Thoracic aorta (tissue), 2 donors: ENCODE measurements at regions not wholly inside any gene's neighbourhood (a gene's known extent, or its start where the extent isn't known, plus 50 kb on each side); places are given as distances from the start of the nearest gene placed in this dataset.
"Not testable (repeated sequence)": the region's sequence is repeated elsewhere in the genome, so short reads cannot be mapped to it uniquely, and the experiment has no call there.

Source experiments
- ATAC-seq: fragments of 150-250 bp; one replicate; pipeline ENCODE4 v1.8.0; 2017; ENCODE audit warnings: low read depth; ENCODE audit not compliant: insufficient number of reproducible peaks, low FRiP score
- DNase-seq: peaks from one replicate; pipeline ENCODE4 v3.0.0-alpha.2; 2020; ENCODE audit warnings: low spot score
- H3K27ac ChIP-seq, 2 donors: fragments of 200-600 bp; sonication (generic); 1 replicate in 1 of 2; 2 replicates in 1 of 2; pipeline ENCODE4 v1.5.1; 2016; ENCODE audit warnings: mild to moderate bottlenecking in 2 of 2, moderate library complexity in 2 of 2
- H3K27me3 ChIP-seq: fragments of 200-600 bp; sonication (generic); replicated peaks from 2 replicates; pipeline ENCODE4 v1.6.0; 2016; ENCODE audit warnings: mild to moderate bottlenecking; ENCODE audit not compliant: insufficient read depth
- H3K36me3 ChIP-seq: fragments of 200-600 bp; sonication (generic); one replicate; pipeline ENCODE4 v1.5.1; 2016
- H3K4me1 ChIP-seq, 2 donors: fragments of 200-600 bp; sonication (generic); 1 replicate in 1 of 2; 2 replicates in 1 of 2; pipeline versions ENCODE4 v1.5.1 to v1.6.0; 2016; ENCODE audit warnings: low read depth in 2 of 2, mild to moderate bottlenecking in 1 of 2; ENCODE audit not compliant: control insufficient read depth in 1 of 2
- H3K4me3 ChIP-seq: fragments of 200-600 bp; sonication (generic); 2 replicates; pipeline ENCODE4 v1.5.1; 2016; ENCODE audit warnings: mild to moderate bottlenecking
- H3K9me3 ChIP-seq: fragments of 200-600 bp; sonication (generic); 2 replicates; pipeline ENCODE4 v1.5.1; 2016
- TF ChIP-seq, protein P1 (sequence below): fragments of 200-600 bp; sonication (generic); IDR thresholded peaks from one replicate; pipeline ENCODE4 v1.5.1; 2019; ENCODE audit warnings: antibody characterized with exemption

DNA sequence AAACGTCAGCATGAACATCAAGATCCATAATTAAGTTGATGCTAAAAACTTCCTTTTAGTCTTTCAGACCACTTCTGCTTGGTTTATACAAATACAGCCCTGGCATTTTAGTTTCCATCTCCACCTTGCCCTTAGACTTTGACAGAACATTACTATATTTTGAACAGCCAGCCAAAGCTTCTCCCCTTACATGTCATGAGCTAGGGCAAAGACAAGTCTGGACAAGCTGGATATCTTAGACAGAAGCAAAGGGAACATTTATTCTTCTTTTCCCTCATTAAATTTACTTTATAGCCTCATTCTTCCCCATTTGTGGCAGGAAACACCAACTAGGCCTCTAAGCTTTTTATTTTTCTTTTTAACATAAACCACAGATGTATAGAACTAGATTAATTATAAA lies 403.3 kb downstream of the SUCLG1 start:
- no peak overlapping the region for H3K4me3 ChIP-seq
- DNase-seq (no peak), ATAC-seq (no peak)
- H3K4me1 ChIP-seq = no peaks in the 10 kb centered on the region
- TF ChIP-seq, protein P1, sequence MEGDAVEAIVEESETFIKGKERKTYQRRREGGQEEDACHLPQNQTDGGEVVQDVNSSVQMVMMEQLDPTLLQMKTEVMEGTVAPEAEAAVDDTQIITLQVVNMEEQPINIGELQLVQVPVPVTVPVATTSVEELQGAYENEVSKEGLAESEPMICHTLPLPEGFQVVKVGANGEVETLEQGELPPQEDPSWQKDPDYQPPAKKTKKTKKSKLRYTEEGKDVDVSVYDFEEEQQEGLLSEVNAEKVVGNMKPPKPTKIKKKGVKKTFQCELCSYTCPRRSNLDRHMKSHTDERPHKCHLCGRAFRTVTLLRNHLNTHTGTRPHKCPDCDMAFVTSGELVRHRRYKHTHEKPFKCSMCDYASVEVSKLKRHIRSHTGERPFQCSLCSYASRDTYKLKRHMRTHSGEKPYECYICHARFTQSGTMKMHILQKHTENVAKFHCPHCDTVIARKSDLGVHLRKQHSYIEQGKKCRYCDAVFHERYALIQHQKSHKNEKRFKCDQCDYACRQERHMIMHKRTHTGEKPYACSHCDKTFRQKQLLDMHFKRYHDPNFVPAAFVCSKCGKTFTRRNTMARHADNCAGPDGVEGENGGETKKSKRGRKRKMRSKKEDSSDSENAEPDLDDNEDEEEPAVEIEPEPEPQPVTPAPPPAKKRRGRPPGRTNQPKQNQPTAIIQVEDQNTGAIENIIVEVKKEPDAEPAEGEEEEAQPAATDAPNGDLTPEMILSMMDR = no peak
- no peaks in the 10 kb centered on the region for H3K9me3 ChIP-seq
- no peak overlapping the region for H3K27ac ChIP-seq
- H3K36me3 ChIP-seq = no peaks in the 10 kb centered on the region
- no peaks in the 10 kb centered on the region for H3K27me3 ChIP-seq

DNA sequence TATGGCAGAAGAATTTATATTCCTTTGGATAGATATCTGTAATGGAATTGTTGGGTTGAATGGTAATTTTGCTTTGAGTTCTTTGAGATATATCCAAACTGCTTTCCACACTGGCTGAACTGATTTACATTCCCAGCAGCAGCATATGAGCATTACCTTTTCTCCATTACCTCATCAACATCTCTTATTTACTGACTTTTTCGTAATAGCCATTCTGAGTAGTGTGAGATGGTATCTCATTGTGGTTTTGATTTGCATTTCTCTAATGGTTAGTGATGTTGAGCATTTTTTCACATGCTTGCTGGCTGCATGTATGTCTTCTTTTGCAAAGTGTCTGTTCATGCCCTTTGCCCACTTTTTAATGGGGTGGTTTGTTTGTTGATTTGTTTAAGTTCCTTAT lies 404.5 kb downstream of the SUCLG1 start:
- not testable (repeated sequence) for H3K4me1 ChIP-seq, H3K27me3 ChIP-seq, H3K9me3 ChIP-seq, ATAC-seq, H3K36me3 ChIP-seq, H3K4me3 ChIP-seq, H3K27ac ChIP-seq, DNase-seq

DNA sequence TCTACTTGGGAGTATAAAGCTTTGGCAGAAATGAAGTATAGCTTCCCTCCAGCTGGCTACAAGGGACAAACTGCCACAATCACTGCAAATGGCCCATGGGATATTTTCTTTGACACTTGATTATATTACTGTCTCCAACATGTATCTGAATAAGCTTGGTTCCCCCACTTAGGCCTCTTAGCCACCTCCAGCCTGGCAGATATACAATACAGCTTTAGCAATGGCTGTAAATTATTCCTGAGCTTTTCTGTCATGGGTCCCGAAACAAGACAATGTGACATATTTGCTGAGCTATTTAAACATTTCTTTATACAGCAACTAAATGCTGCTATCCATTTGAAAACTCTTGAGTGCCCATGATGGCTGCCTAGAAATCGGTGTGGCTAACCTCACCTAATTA lies 406.2 kb downstream of the SUCLG1 start:
- ATAC-seq = no peak
- Histone ChIP-seq H3K27ac (no peak overlapping the region), H3K9me3 (no peaks in the 10 kb centered on the region), H3K4me1 (no peaks in the 10 kb centered on the region), H3K4me3 (no peak overlapping the region), H3K27me3 (no peaks in the 10 kb centered on the region), H3K36me3 (no peaks in the 10 kb centered on the region)
- TF ChIP-seq, protein P1 = no peak
- DNase-seq = no peak

DNA sequence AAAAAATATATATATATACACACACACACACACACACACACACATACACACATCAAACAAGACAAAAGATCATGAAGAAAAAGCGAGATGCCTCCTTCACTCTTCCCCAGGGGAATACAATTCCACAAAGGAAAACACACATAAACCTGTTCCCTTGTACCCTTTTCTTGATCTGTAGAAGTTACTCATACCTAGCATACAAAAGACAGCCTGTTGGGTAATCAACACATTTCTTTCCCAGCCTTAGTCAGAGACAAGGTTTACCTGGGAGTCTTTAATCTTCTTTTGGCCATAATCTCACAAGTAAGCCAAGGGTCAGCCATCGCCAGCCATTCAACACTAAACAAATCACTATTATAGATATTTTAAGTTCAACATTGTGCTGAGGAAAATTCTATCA lies 407.0 kb downstream of the SUCLG1 start:
- DNase-seq (no peak), ATAC-seq (no peak)
- TF ChIP-seq, protein P1 = no peak
- Histone ChIP-seq H3K4me3 (no peak overlapping the region), H3K27me3 (no peaks in the 10 kb centered on the region), H3K4me1 (no peaks in the 10 kb centered on the region), H3K9me3 (no peaks in the 10 kb centered on the region), H3K36me3 (no peaks in the 10 kb centered on the region), H3K27ac (no peak overlapping the region)

DNA sequence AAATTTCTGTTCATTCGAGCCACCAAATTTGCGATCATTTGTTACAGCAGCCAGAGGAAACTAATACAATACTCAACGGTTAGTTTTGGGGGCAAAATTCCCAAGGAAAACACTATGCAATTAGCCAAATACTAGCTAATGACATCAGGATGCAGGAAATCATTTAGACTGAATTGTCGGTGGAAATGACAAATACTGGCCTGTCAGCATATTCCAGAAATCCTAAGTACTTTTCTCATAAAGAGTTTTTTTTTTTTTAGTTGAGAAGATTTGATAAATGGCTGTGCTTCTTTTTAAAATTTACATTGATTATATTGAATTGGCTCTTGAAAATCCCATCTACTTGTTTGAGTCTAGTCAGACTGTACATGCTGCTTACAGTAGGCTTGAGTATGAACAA lies 410.1 kb downstream of the SUCLG1 start:
- no peak for DNase-seq
- ATAC-seq = no peak

DNA sequence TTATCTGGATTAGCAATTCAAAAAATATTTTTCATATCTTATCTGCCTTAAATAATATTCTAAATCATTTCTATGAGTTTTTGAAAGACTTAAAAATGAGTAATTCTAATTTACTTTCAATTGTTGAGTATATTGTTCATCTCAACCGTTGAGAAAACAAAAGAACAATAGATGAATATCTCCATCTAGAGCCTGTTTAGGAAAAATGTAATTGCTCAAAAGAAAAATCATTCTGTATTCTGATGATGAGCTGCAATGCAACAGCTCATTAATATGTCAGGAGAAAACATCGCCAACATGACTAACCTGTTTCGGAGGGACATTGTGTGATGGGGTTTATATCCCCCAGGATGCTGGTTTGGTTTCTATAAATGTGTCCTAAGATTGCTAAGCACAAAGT lies 417.6 kb downstream of the SUCLG1 start:
- H3K9me3 ChIP-seq = no peaks in the 10 kb centered on the region
- DNase-seq = no peak
- TF ChIP-seq, protein P1 = no peak

More for the DNA sequence above, 410.1 kb downstream of the SUCLG1 start:
- no peaks in the 10 kb centered on the region for H3K27me3 ChIP-seq
- no peaks in the 10 kb centered on the region for H3K4me1 ChIP-seq
- H3K4me3 ChIP-seq = no peak overlapping the region
- no peak overlapping the region for H3K27ac ChIP-seq
- TF ChIP-seq, protein P1 = no peak
- no peaks in the 10 kb centered on the region for H3K36me3 ChIP-seq
- no peaks in the 10 kb centered on the region for H3K9me3 ChIP-seq

More for the DNA sequence above, 417.6 kb downstream of the SUCLG1 start:
- Histone ChIP-seq H3K27me3 (no peaks in the 10 kb centered on the region), H3K4me3 (no peak overlapping the region), H3K27ac (no peak overlapping the region), H3K4me1 (no peaks in the 10 kb centered on the region), H3K36me3 (no peaks in the 10 kb centered on the region)
- ATAC-seq = no peak
